HS-27A (cell line): ENCODE measurements at regions not wholly inside any gene's neighbourhood (a gene's known extent, or its start where the extent isn't known, plus 50 kb on each side); places are given as distances from the start of the nearest gene placed in this dataset.
A peak's percentile ranks its signal among the peaks of the same experiment; 100 is the strongest.

Experiments used
- DNase-seq: peaks from one replicate; pipeline ENCODE4 v3.0.0-alpha.2; 2012; ENCODE audit warnings: low read depth, missing footprints

GRCh38 chr20:23166563-23166962, 80.4 kb upstream of the CD93 start:
- DNase-seq, result no peak

DNA sequence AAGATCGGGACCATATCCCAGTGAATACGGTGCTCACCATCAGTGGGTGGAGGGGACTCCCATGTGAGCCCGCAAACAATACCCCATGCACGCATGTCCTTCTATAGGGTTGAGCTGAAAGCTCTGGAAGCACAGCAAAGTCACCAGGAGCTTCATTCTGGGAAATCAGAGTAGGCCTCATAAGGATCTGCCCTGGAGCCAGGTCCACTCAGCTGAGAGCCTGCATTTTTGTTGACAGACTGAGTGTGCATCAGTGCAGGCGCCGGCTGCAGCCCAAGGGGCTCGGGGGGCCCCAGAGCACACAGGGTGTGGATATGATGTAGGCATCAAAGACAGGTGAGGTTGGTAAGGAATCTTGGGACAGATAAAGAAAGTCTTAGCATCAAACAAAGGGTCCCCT, 79.8 kb upstream of the CD93 start:
- no peak for DNase-seq

GRCh38 chr20:23165307-23165750, 79.2 kb upstream of the CD93 start:
- DNase-seq, result no peak

DNA sequence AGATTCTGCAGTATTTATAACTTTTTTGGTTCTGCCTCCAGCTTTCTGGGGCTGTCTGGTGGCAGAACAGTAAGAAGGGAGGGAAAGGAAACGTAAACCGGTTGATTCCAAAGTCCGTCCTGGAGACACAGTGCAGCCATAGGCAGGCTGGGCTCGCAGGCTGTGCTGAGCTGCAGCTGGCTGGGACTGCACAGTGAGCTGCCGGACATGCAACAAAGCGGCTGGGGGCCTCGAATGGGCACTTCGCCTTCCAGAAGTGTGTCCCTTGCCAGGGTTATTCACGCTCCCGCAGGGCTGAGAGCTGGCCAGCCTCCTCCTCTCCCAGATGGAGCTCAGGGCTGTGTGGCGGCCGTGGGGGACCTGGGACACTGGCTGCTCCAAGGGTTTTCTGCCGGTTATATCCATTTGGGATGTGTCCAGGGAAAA, 78.1 kb upstream of the CD93 start:
- no peak for DNase-seq

DNA sequence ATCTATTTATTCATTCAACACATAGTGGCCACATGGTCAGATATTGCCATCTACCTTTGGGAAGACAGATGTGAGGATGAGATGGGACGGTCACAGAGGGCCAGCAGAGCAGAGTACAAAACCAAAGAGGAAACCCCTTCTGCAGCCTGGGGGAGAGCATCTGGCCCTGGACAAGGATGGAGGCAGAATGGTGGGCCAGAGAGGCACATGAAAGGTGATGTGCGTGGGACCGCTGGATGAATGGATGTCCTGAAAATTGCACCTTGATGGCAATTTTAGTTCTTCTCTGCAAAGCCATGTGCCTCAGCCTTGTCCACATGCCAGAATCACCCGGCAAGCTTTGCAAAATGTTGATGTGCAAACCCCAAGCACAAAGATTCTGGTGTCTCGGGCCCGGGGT, 77.4 kb upstream of the CD93 start:
- DNase-seq, result no peak

DNA sequence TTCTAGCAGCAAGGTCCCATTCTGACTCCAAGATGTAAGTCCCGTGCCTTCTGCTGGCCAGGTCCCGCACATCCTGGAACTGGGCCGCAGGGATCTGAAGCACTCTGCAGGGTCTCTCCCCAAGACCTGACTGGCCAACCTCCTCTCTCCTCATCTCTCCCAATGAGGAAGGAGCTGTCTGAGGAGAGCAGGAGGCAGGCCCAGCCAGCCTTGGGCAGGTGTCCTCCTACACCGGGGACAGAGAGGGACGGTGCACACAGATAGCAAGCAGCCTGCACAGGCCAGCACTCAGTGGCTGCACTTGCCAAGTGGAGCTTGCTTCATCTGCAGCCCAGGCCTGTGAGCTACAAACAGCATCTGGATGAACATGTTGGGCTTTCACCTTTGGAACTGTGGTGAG, 76.8 kb upstream of the CD93 start:
- DNase-seq, result no peak

DNA sequence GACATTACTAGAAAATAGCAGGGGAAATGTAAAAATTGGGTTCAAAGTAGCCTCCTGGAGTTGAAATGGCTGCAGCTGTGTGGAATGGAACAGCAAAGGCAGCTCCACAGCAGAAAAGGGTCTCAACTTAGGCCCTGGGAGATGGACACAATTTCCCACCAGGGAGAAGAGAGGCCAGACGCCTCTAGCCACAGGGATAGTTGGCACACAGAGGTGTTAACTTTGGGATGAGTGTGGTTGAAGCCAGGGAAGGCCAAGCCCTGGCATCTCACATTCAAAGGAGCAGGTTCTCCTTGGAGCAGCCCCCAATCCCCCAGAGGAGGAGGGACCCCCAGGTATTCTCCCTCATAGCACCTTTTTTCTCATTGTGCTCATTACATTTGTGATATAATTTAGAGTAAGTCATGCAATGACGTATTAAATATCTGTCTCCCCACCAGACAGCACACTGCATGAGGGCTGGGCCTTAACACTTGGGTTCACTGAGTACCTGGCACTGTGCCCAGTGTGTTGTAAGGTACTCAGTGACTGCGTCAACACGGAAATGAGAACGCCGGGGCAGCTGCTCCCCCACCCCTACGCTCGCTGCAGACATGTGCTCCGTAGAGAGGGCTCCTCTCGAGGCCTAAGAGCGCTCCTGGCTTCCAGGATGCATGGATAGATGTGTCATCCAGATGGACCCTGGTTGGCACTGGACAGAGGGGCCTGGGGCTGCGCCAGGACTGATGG, 76.0 kb upstream of the CD93 start:
- DNase-seq, result no peak

GRCh38 chr20:23161244-23161891, 75.2 kb upstream of the CD93 start:
- DNase-seq, result no peak

GRCh38 chr20:23160536-23161243, 74.6 kb upstream of the CD93 start:
- no peak for DNase-seq

DNA sequence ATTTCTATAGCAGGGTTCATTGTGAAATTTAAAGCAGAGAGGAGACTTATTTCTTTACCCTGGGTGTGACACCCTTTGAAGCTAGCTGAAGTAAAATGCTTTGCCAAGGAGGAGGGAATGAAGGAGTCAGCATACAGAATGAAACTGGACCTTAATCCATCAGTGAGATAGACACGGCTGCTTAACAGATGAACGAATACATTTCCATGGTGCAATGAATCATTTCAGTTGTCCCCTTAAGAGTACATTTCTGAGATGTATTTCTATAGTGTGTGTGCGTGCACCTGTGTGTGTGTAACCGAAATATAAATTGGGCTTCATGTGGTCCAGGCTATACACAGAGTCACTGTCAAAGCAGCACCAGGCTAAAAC, 73.8 kb upstream of the CD93 start:
- no peak for DNase-seq

- no peak for DNase-seq
Observed at GRCh38 chr20:23159256-23159946, 73.3 kb upstream of the CD93 start.

DNA sequence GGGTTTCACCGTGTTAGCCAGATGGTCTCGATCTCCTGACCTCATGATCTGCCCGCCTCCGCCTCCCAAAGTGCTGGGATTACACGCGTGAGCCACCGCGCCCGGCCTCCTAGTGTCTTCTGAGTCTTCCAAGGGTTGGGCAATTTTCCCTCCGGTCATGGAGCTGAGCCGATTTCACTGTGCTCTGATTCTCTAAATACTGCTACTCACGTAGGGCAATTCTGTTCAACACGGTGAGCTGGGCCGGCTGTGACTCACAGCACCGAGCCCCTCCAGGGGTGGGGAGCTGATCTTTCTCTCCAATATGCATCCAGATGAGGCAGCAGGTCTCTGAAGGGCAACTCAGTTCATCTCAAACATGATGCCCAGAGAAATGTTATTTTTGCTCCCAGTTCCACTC, 71.6 kb upstream of the CD93 start:
- no peak for DNase-seq

GRCh38 chr20:23156842-23157423, 70.8 kb upstream of the CD93 start:
- no peak for DNase-seq

DNA sequence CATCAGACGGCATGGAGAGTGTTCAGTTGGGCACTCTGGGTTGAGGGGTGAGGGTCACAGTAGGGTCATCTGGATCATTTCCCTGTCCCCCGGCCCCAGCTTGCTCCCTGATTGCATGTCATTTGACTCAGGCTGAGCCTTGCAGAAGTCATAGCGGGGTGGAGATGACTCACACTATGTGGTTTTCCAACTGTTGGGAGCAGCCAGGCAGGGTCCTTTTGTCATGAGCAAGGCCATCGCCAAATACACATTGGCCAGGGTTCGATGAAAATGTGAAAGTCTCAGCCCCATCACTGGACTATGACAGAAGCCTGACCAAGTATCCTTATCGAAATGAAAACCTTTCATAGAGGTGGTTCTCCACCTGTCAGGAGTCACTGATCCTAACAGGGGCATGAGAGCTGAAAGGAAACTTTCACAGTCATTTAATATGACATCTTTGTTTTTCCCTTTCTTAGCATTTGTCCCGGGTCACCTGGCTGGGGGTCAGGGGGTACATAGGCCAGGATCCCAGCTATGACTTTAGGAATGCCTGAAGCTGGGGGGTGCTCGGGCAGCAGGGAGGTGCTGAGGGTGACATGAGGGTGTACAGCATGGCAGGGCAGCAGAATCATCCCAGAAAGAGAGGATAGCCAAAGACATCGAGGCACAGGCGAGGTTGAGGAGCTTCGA, 70.2 kb upstream of the CD93 start:
- DNase-seq, result peak; percentile 52

GRCh38 chr20:23155141-23155590, 69.0 kb upstream of the CD93 start:
- DNase-seq, result no peak

DNA sequence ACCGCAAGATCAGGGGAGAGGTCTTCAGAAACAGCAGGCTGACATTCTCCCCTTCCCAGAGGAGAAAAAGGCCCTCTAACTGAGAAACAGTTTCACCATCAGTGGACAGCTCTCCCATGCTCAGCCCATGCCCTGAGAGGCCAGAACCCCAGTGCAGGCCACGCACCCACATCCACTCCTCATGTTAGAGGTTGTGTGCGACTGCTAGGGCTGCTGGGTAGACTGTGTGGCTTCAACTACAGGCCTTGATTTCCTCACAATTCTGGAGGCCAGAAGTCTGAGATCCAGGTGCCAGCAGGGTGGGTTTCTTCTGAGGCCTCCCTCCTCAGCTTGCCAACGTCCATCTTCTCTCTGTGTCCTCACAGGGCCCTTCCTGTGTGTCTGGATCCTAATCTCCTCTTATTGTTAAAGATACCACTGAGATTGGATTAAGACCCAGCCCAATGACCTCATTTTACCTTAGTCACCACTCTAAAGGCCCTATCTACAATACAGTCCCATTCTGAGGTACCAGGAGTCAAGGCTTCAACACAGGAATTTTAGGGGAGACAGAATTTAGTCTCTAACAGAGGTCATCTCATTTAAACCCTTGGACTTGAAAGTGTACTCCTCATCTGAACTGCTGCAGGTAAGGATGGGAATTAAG, 67.7 kb upstream of the CD93 start:
- DNase-seq, result no peak

- no peak for DNase-seq
Observed at GRCh38 chr20:23152902-23153301, 66.8 kb upstream of the CD93 start.

DNA sequence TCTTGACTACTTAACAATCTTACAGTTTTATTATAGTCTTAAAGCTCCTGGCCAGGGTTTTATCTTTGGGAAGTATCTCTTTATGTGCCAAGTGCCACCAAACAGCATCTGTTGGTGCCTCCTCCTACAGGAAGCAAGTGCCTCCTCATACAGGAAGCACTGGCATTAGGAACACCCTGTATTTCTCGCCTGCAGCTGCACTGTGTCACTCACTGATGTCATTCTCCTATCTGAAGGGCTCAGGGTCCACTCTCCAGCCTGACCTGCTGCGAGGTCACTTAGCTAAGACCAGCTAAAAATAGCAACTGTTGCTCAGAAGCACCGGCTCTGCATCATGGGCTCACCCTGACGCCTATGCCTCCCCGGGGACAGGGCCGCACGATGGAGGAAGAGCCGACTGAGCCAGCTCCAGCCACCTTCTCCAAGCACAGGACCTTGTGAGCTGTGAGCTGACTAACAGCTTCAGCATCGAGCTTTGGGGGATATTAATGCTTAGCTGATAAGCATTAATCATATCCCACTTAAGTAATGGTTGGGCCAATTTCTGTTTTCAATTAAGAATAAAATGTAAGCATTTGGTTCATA, 66.3 kb upstream of the CD93 start:
- DNase-seq, result no peak

- no peak for DNase-seq
Observed at GRCh38 chr20:23151885-23152284, 65.8 kb upstream of the CD93 start.

DNA sequence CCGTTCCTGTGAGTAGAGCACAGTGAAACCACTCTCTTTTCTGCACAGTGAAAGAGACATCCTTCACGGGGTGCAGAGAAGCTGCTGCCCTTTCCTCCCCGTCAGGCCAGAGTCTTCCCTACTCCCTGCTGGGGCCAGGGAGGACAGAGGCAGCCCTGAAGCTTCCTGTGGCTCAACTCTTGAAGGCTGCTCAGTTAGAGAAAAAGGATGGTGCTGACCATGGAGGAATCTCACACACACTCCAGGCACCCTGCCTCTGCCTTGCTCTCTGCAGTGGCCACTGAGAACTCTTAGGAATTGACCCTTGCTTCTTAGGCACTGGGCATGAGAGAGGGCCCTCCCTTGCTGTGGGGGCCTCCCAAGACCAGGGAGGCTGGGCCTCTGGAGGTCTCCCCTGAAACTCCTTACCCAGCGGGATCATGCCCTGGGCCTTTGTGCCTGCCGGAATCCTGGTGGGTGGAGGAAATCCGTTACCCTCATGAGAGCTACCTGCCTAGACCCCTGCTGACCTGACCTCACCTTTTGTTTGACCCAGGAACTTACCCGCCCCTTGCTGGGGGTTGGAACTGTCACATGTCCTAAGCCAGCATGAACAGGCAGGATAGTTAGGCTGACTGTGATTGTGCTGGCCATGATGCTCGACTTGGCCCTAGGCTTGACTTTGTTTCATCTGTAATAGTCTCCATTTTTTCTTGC, 65.0 kb upstream of the CD93 start:
- DNase-seq, result no peak
